HCT116 (cell line): ENCODE measurements at regions not wholly inside any gene's neighbourhood (a gene's known extent, or its start where the extent isn't known, plus 50 kb on each side); places are given as distances from the start of the nearest gene placed in this dataset.

Experiments
- ATAC-seq: fragments of 200-7000 bp; cut with Tn5 transposase; 2 replicates; pipeline ENCODE4 v1.9.1; 2020; ENCODE audit warnings: mild to moderate bottlenecking, moderate library complexity
- BruUV-seq: library from RNA; stranded (reverse); fragments of 400-500 nt; replicated peaks from 2 replicates; lab custom pipeline; 2021; lab: Mats Ljungman, UMichigan
- CTCF ChIA-PET: fragments of 300-600 bp; sonication (Branson Sonifier 250); formaldehyde crosslinking; loops from one replicate; lab custom pipeline; 2021; ENCODE audit warnings: antibody characterized with exemption; lab: Charles Lee
- POLR2A ChIA-PET: fragments of 300-600, 350-600 bp; sonication (Branson Sonifier 250); formaldehyde crosslinking; loops from one replicate; lab custom pipeline; 2021; ENCODE audit warnings: antibody characterized with exemption; lab: Charles Lee
- RAD21 ChIA-PET, 2 experiments: fragments of 300-600 bp; sonication (Branson Sonifier 250); formaldehyde crosslinking; loops; one replicate each; lab custom pipeline; 2023; ENCODE audit warnings: low total read pairs in 2 of 2; ENCODE audit not compliant: uncharacterized antibody in 2 of 2, unreplicated experiment in 2 of 2, low non-redundant PET in 1 of 2; lab: Charles Lee
- DNase-seq: peaks from one replicate; pipeline ENCODE4 v3.0.0-alpha.2; 2010; ENCODE audit warnings: low read depth, low spot score
- H2AFZ ChIP-seq: fragments of 200-600 bp; shearing (Covaris generic), sonication (generic); 2 replicates; pipeline ENCODE4 v1.6.1; 2017; ENCODE audit warnings: low read depth, mixed run types, mixed read lengths, antibody characterized with exemption, low read length; ENCODE audit not compliant: poor library complexity, severe bottlenecking
- H3K27ac ChIP-seq: 2 replicates; pipeline ENCODE4 v1.5.1; 2012; ENCODE audit warnings: low read depth, low read length
- H3K27me3 ChIP-seq: fragments of 200-600 bp; sonication (generic); 2 replicates; pipeline ENCODE4 v1.6.1; 2016; ENCODE audit warnings: mixed run types, low read length, mixed read lengths; ENCODE audit not compliant: insufficient read depth
- H3K36me3 ChIP-seq, 2 experiments: fragments of 200-500 bp in 1 of 2; fragments of 200-600 bp in 1 of 2; sonication (Bioruptor generic) in 1 of 2; sonication (generic) in 1 of 2; 2 replicates each; pipeline versions ENCODE4 v1.5.1 to v1.6.1; 2014 to 2016; ENCODE audit warnings: low read length in 2 of 2, inconsistent platforms in 1 of 2, mixed read lengths in 1 of 2, mixed run types in 1 of 2; ENCODE audit not compliant: insufficient read depth in 2 of 2, control insufficient read depth in 1 of 2
- H3K4me1 ChIP-seq, 2 experiments: fragments of 200-600 bp in 1 of 2; sonication (generic) in 1 of 2; 2 replicates each; pipeline versions ENCODE4 v1.5.1 to v1.6.1; 2012 to 2017; ENCODE audit warnings: low read length in 2 of 2, inconsistent platforms in 1 of 2, mild to moderate bottlenecking in 1 of 2, mixed read lengths in 1 of 2, mixed run types in 1 of 2, moderate library complexity in 1 of 2; ENCODE audit not compliant: insufficient read depth in 2 of 2, control insufficient read depth in 1 of 2
- H3K4me2 ChIP-seq: fragments of 200-600 bp; sonication (generic); 2 replicates; pipeline ENCODE4 v1.6.1; 2017; ENCODE audit warnings: mixed run types, low read length, mixed read lengths
- H3K4me3 ChIP-seq, 2 experiments: fragments of 200-600 bp in 1 of 2; sonication (generic) in 1 of 2; replicated peaks in 1 of 2; 2 replicates each; pipeline ENCODE4 v1.5.1; 2011 to 2016; ENCODE audit warnings: low read length in 2 of 2, control low read depth in 1 of 2, low read depth in 1 of 2, mild to moderate bottlenecking in 1 of 2, mixed read lengths in 1 of 2, mixed run types in 1 of 2
- H3K79me2 ChIP-seq: fragments of 200-600 bp; sonication (generic); 2 replicates; pipeline ENCODE4 v1.6.1; 2017; ENCODE audit warnings: mild to moderate bottlenecking, mixed run types, low read length, moderate library complexity, mixed read lengths; ENCODE audit not compliant: insufficient read depth
- H3K9ac ChIP-seq: fragments of 200-600 bp; sonication (generic); 2 replicates; pipeline ENCODE4 v1.6.1; 2016; ENCODE audit warnings: low read length, mixed read lengths
- H3K9me2 ChIP-seq: fragments of 200-600 bp; sonication (generic), shearing (Covaris generic); 2 replicates; pipeline ENCODE4 v1.6.1; 2017; ENCODE audit warnings: mixed run types, mild to moderate bottlenecking, moderate library complexity; ENCODE audit not compliant: insufficient read depth
- H3K9me3 ChIP-seq, 2 experiments: fragments of 200-500 bp in 1 of 2; fragments of 200-600 bp in 1 of 2; sonication (Bioruptor generic) in 1 of 2; sonication (generic) in 1 of 2; 2 replicates each; pipeline ENCODE4 v1.6.1; 2014 to 2017; ENCODE audit warnings: low read length in 2 of 2, mixed read lengths in 2 of 2, inconsistent platforms in 1 of 2, low read depth in 1 of 2, mild to moderate bottlenecking in 1 of 2, mixed run types in 1 of 2, moderate library complexity in 1 of 2; ENCODE audit not compliant: control insufficient read depth in 1 of 2, insufficient read depth in 1 of 2
- H4K20me1 ChIP-seq: fragments of 200-600 bp; sonication (generic), shearing (Covaris generic); 2 replicates; pipeline ENCODE4 v1.6.1; 2017; ENCODE audit warnings: mixed run types, mild to moderate bottlenecking, moderate library complexity; ENCODE audit not compliant: insufficient read depth
- ATF3 ChIP-seq: IDR thresholded peaks from 2 replicates; pipeline ENCODE4 v1.6.1; 2012
- CEBPB ChIP-seq: IDR thresholded peaks from 2 replicates; pipeline ENCODE4 v1.6.1; 2012; ENCODE audit warnings: low read depth
- ELF1 ChIP-seq: IDR thresholded peaks from 2 replicates; pipeline ENCODE4 v1.6.1; 2012; ENCODE audit warnings: low read depth, borderline replicate concordance
- EZH2 ChIP-seq: fragments of 200-600 bp; sonication (generic); IDR thresholded peaks from 2 replicates; pipeline ENCODE4 v1.6.1; 2017; ENCODE audit warnings: antibody characterized with exemption, mixed run types
- EZH2phosphoT487 ChIP-seq: fragments of 200-600 bp; IDR thresholded peaks from 2 replicates; pipeline ENCODE4 v1.6.1; 2018; ENCODE audit warnings: antibody characterized with exemption, borderline replicate concordance
- FOSL1 ChIP-seq: IDR thresholded peaks from 2 replicates; pipeline ENCODE4 v1.6.1; 2012; ENCODE audit warnings: low read depth
- POLR2A ChIP-seq: IDR thresholded peaks from 2 replicates; pipeline ENCODE4 v1.7.0; 2011; ENCODE audit warnings: borderline replicate concordance; ENCODE audit not compliant: insufficient read depth, insufficient read length; ENCODE audit errors: extremely low read depth
- RAD21 ChIP-seq: IDR thresholded peaks from 2 replicates; pipeline ENCODE4 v1.6.1; 2012; ENCODE audit warnings: low read depth, mild to moderate bottlenecking
- REST ChIP-seq: IDR thresholded peaks from 2 replicates; pipeline ENCODE4 v1.6.1; 2012; ENCODE audit warnings: low read depth
- SIN3A ChIP-seq: IDR thresholded peaks from 2 replicates; pipeline ENCODE4 v1.6.1; 2012; ENCODE audit warnings: low read depth
- SP1 ChIP-seq: IDR thresholded peaks from 2 replicates; pipeline ENCODE4 v1.6.1; 2012; ENCODE audit warnings: low read depth
- SRF ChIP-seq: IDR thresholded peaks from 2 replicates; pipeline ENCODE4 v1.6.1; 2012; ENCODE audit warnings: low read depth
- YY1 ChIP-seq: IDR thresholded peaks from 2 replicates; pipeline ENCODE4 v1.6.1; 2011; ENCODE audit warnings: low read length, low read depth, moderate library complexity, mild to moderate bottlenecking; ENCODE audit not compliant: insufficient replicate concordance; ENCODE audit errors: extremely low read depth
- ZBTB33 ChIP-seq: IDR thresholded peaks from 2 replicates; pipeline ENCODE4 v1.6.1; 2011; ENCODE audit warnings: mild to moderate bottlenecking, low read length, moderate library complexity; ENCODE audit not compliant: insufficient replicate concordance; ENCODE audit errors: extremely low read depth
- ZFX ChIP-seq: fragments of 450-650 bp; IDR thresholded peaks from 2 replicates; pipeline ENCODE4 v1.6.1; 2017
- ZNF274 ChIP-seq: fragments of 200-500 bp; sonication (Bioruptor generic); IDR thresholded peaks from 2 replicates; pipeline ENCODE4 v1.6.1; 2014; ENCODE audit warnings: mild to moderate bottlenecking, low read depth, low read length, inconsistent platforms
- intact Hi-C: fragments of 100-400 bp; cut with micrococcal nuclease; formaldehyde crosslinking; loops from 2 replicates; pipeline ENCODE4 v1.10.0; 2022

GRCh38 chr10:111865550-111865949 is 318.0 kb downstream of the GPAM start:
- no peaks in the 10 kb centered on the region for H4K20me1 ChIP-seq
- no peak for DNase-seq
- TF ChIP-seq POLR2A = no peak
- no peak for TF ChIP-seq REST
- no peak for TF ChIP-seq ZNF274
- TF ChIP-seq ATF3 = no peak
- TF ChIP-seq CEBPB = no peak
- no peak for TF ChIP-seq YY1
- TF ChIP-seq SIN3A = no peak
- TF ChIP-seq ELF1 = no peak
- no peak for TF ChIP-seq SP1
- TF ChIP-seq SRF = no peak
- TF ChIP-seq EZH2 = no peak
- no peak for TF ChIP-seq ZFX
- TF ChIP-seq FOSL1 = no peak
- no peak for TF ChIP-seq EZH2phosphoT487
- no peak for TF ChIP-seq ZBTB33
- TF ChIP-seq RAD21 = no peak
- H3K79me2 ChIP-seq = no peaks in the 10 kb centered on the region
- ATAC-seq = no peak
- H3K36me3 ChIP-seq = no peaks in the 10 kb centered on the region
- intact Hi-C loops = no loop called here
- RAD21 ChIA-PET = no interaction called here
- H3K4me3 ChIP-seq = no peak overlapping the region
- POLR2A ChIA-PET = no interaction called here
- H3K9me2 ChIP-seq = no peaks in the 10 kb centered on the region
- peaks cover 22% of the 10 kb centered on the region; the same call in 1 of the 2 replicates for H3K27me3 ChIP-seq
- no peak overlapping the region for H3K4me2 ChIP-seq
- no peak overlapping the region for H3K9ac ChIP-seq
- H3K27ac ChIP-seq = no peak overlapping the region
- no TSS peak for BruUV-seq
- no peaks in the 10 kb centered on the region for H3K9me3 ChIP-seq
- CTCF ChIA-PET = no interaction called here
- no peak overlapping the region for H2AFZ ChIP-seq
- H3K4me1 ChIP-seq = no peaks in the 10 kb centered on the region
